ENCODE measurements at regions not wholly inside any gene's neighbourhood (a gene's known extent, or its start where the extent isn't known, plus 50 kb on each side); places are given as distances from the start of the nearest gene placed in this dataset.

DNA sequence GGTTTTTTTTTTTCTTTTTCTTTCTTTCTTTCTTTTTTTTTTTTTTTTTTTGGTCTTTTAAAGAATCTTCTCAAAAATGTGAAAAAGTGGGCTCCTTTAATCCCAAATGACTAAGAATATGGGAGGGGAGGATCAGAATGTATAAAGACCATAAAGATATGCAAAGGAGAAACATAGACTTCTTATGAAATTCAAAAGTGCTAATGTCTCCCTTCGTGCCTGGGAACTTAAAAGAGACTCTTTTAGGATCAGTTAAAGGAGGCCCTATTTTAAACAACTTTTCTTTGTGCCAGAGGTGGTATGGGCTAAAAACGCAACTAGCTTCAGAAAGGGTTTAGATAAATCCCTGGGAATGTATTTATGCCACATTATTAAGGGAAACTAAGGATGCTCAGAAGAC is 54.2 kb upstream of the KAZN start:
- 70% methylated on average over 2 of the region's 2 CpGs for WGBS (ENCODE audit: insufficient coverage)
- ATAC-seq: no peak
- Histone ChIP-seq H3K27me3 (ENCODE audit: control insufficient read depth, insufficient read depth, low read length) (no peaks in the 10 kb centered on the region), H3K4me1 (ENCODE audit: control insufficient read depth, insufficient read depth, low read length) (no peaks in the 10 kb centered on the region), H3K4me3 (ENCODE audit: low read length) (no peak overlapping the region), H3K27ac (ENCODE audit: low read length) (no peak overlapping the region), H3K9me3 (ENCODE audit: control insufficient read depth, insufficient read depth, low read length) (no peaks in the 10 kb centered on the region), H3K36me3 (ENCODE audit: control insufficient read depth, insufficient read depth, low read length) (no peaks in the 10 kb centered on the region)
- intact Hi-C loops (cut with micrococcal nuclease): no loop called here
- peaks cover 7 to 49% of the 10 kb centered on the region in 2 donors for H3K27me3 Mint-ChIP-seq (ENCODE audit: low read depth in 2 of 2)
- H3K9me3 Mint-ChIP-seq: no peaks in the 10 kb centered on the region
- no peaks in the 10 kb centered on the region for H3K4me1 Mint-ChIP-seq
- H3K36me3 Mint-ChIP-seq: no peaks in the 10 kb centered on the region
- no peak overlapping the region for H3K4me3 Mint-ChIP-seq
- H3K27ac Mint-ChIP-seq: no peak overlapping the region
- no peak for TF ChIP-seq CTCF (IDR thresholded peaks at IDR 0.05)
- no peak for DNase-seq

DNA sequence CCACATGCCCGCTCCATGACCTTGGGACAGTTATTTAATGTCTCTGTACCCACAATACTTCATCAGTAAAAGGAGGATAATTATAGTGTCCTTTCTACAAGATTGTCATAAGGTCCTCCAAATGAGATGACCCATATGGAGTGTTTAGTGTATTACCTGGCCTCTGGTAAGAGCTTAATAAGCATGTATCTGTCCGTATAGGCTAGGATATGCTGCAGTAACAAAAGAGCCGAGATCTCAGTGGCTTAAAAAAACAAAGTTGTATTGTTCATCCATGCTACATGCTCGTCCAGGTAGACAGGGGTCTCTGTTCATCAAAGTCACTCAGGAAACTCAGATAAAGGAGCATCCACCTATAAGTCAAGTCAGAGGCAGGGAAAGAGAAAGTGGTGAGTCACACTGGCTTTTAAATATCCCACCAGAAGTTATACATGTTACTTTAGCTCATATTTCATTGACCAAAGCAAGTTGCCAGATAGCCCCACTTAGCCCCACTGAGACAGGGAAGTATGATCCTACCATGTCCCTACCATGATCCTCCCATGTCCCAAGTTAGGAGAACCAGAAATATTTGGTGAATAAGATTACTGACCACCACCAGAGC is 53.0 kb upstream of the KAZN start:
- no peaks in the 10 kb centered on the region for H3K9me3 Mint-ChIP-seq
- intact Hi-C loops (cut with micrococcal nuclease): no loop called here
- H3K36me3 Mint-ChIP-seq: no peaks in the 10 kb centered on the region
- no peak overlapping the region for H3K27ac Mint-ChIP-seq
- Histone ChIP-seq H3K36me3 (ENCODE audit: control insufficient read depth, insufficient read depth, low read length) (no peaks in the 10 kb centered on the region), H3K9me3 (ENCODE audit: control insufficient read depth, insufficient read depth, low read length) (no peaks in the 10 kb centered on the region), H3K27ac (ENCODE audit: low read length) (no peak overlapping the region), H3K4me3 (ENCODE audit: low read length) (no peak overlapping the region), H3K27me3 (ENCODE audit: control insufficient read depth, insufficient read depth, low read length) (no peaks in the 10 kb centered on the region), H3K4me1 (ENCODE audit: control insufficient read depth, insufficient read depth, low read length) (no peaks in the 10 kb centered on the region)
- DNase-seq: no peak
- TF ChIP-seq CTCF (IDR thresholded peaks at IDR 0.05): no peak
- 76% methylated on average over 3 of the region's 4 CpGs for WGBS (ENCODE audit: insufficient coverage)
- ATAC-seq: no peak
- H3K4me3 Mint-ChIP-seq: no peak overlapping the region
- no peaks in the 10 kb centered on the region for H3K4me1 Mint-ChIP-seq
- H3K27me3 Mint-ChIP-seq (ENCODE audit: low read depth in 2 of 2): peaks cover 10 to 50% of the 10 kb centered on the region in 2 donors

DNA sequence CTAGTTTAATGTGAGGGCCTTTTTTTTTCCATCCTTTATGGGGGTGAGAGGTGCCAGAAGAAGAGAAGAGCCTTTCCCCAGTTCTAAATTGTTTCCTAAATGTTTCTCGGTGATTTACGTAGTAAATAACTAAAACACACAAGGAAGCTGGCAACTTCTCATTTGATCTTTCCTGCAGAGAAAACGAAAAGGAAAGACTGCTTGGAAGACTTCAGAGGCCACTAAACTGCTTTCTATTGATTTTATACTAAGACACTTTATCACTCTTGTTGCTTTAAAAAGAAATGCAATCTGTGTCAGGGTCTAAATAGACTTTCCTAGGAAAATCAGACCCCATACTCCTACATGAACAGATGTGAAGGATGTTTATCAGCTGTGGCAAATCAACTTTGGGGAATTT is 52.1 kb upstream of the KAZN start:
- intact Hi-C loops (cut with micrococcal nuclease): no loop called here
- H3K27ac Mint-ChIP-seq: no peak overlapping the region
- no peaks in the 10 kb centered on the region for H3K27me3 ChIP-seq (ENCODE audit: control insufficient read depth, insufficient read depth, low read length)
- no peak overlapping the region for H3K4me3 Mint-ChIP-seq
- TF ChIP-seq CTCF (IDR thresholded peaks at IDR 0.05): no peak
- 54% methylated on average over 3 of the region's 3 CpGs for WGBS (ENCODE audit: insufficient coverage)
- no peaks in the 10 kb centered on the region for H3K9me3 Mint-ChIP-seq
- ATAC-seq (no peak), DNase-seq (no peak)
- no peak overlapping the region for H3K27ac ChIP-seq (ENCODE audit: low read length)
- peaks cover 7 to 49% of the 10 kb centered on the region in 2 donors for H3K27me3 Mint-ChIP-seq (ENCODE audit: low read depth in 2 of 2)
- no peaks in the 10 kb centered on the region for H3K9me3 ChIP-seq (ENCODE audit: control insufficient read depth, insufficient read depth, low read length)
- H3K4me1 Mint-ChIP-seq: no peaks in the 10 kb centered on the region
- no peak overlapping the region for H3K4me3 ChIP-seq (ENCODE audit: low read length)
- H3K36me3 Mint-ChIP-seq: no peaks in the 10 kb centered on the region
- no peaks in the 10 kb centered on the region for H3K4me1 ChIP-seq (ENCODE audit: control insufficient read depth, insufficient read depth, low read length)
- no peaks in the 10 kb centered on the region for H3K36me3 ChIP-seq (ENCODE audit: control insufficient read depth, insufficient read depth, low read length)
